SK-N-SH (cell line): ENCODE measurements at regions not wholly inside any gene's neighbourhood (a gene's known extent, or its start where the extent isn't known, plus 50 kb on each side); places are given as distances from the start of the nearest gene placed in this dataset.

Experiments used
- CTCF ChIA-PET: fragments of 300-600, 350-600 bp; formaldehyde crosslinking; extraction: SDS; loops from one replicate; lab custom pipeline; 2021; lab: Yijun Ruan, JAX
- POLR2A ChIA-PET: fragments of 350-600 bp; sonication (Branson Sonifier 250); formaldehyde crosslinking; extraction: SDS; loops from one replicate; lab custom pipeline; 2020; ENCODE audit warnings: antibody characterized with exemption, inconsistent platforms; lab: Yijun Ruan, JAX
- DNase-seq: peaks from one replicate; pipeline ENCODE4 v3.0.0; 2012
- H2AFZ ChIP-seq: fragments of 200-600 bp; sonication (generic); 2 replicates; pipeline ENCODE4 v1.8.1; 2016; ENCODE audit warnings: antibody characterized with exemption, mild to moderate bottlenecking, low read depth
- H3F3A ChIP-seq: fragments of 200-600 bp; sonication (generic); replicated peaks from 2 replicates; pipeline ENCODE3; 2016; ENCODE audit warnings: antibody characterized with exemption, mild to moderate bottlenecking; ENCODE audit not compliant: insufficient read depth
- H3K27ac ChIP-seq, 2 experiments: fragments of 200-500 bp in 1 of 2; fragments of 200-600 bp in 1 of 2; sonication (Bioruptor generic) in 1 of 2; sonication (generic), shearing (Covaris generic) in 1 of 2; 2 replicates each; pipeline versions ENCODE4 v1.5.1 to v1.6.1; 2014 to 2016; ENCODE audit warnings: low read depth in 2 of 2, inconsistent platforms in 1 of 2, low read length in 1 of 2, mild to moderate bottlenecking in 1 of 2, mixed read lengths in 1 of 2
- H3K27me3 ChIP-seq: fragments of 200-600 bp; sonication (generic), shearing (Covaris generic); 2 replicates; pipeline ENCODE4 v1.6.1; 2016; ENCODE audit warnings: mixed run types; ENCODE audit not compliant: insufficient read depth
- H3K36me3 ChIP-seq, 2 experiments: fragments of 200-500 bp in 1 of 2; fragments of 200-600 bp in 1 of 2; sonication (Bioruptor generic) in 1 of 2; sonication (generic) in 1 of 2; replicated peaks in 1 of 2; 2 replicates each; pipeline versions ENCODE3 to v1.5.1; 2014 to 2016; ENCODE audit warnings: low read length in 1 of 2, mild to moderate bottlenecking in 1 of 2; ENCODE audit not compliant: insufficient read depth in 2 of 2, control insufficient read depth in 1 of 2
- H3K4me1 ChIP-seq, 2 experiments: fragments of 200-500 bp in 1 of 2; fragments of 200-600 bp in 1 of 2; sonication (Bioruptor generic) in 1 of 2; sonication (generic), shearing (Covaris generic) in 1 of 2; 2 replicates each; pipeline versions ENCODE4 v1.5.1 to v1.6.1; 2014 to 2016; ENCODE audit warnings: low read depth in 1 of 2, low read length in 1 of 2, mixed run types in 1 of 2; ENCODE audit not compliant: insufficient read depth in 2 of 2, control insufficient read depth in 1 of 2
- H3K4me2 ChIP-seq: fragments of 200-600 bp; sonication (generic), shearing (Covaris generic); 2 replicates; pipeline ENCODE4 v1.6.1; 2017; ENCODE audit warnings: mixed run types
- H3K4me3 ChIP-seq, 2 experiments: fragments of 200-500 bp in 1 of 2; fragments of 200-600 bp in 1 of 2; sonication (Bioruptor generic) in 1 of 2; sonication (generic), shearing (Covaris generic) in 1 of 2; 2 replicates each; pipeline versions ENCODE4 v1.5.1 to v1.8.1; 2014 to 2016; ENCODE audit warnings: low read depth in 2 of 2, inconsistent platforms in 1 of 2, low read length in 1 of 2, mild to moderate bottlenecking in 1 of 2, mixed read lengths in 1 of 2, moderate library complexity in 1 of 2
- H3K79me2 ChIP-seq: fragments of 200-600 bp; sonication (generic); 2 replicates; pipeline ENCODE4 v1.8.1; 2017; ENCODE audit warnings: mild to moderate bottlenecking; ENCODE audit not compliant: insufficient read depth
- H3K9ac ChIP-seq: fragments of 200-600 bp; sonication (generic); 2 replicates; pipeline ENCODE4 v1.6.1; 2017; ENCODE audit warnings: mixed run types
- H3K9me2 ChIP-seq: fragments of 200-600 bp; sonication (generic); 2 replicates; pipeline ENCODE4 v1.6.1; 2017; ENCODE audit warnings: mixed run types
- H3K9me3 ChIP-seq: fragments of 200-600 bp; sonication (generic); 2 replicates; pipeline ENCODE4 v1.6.1; 2017; ENCODE audit warnings: mixed run types, mild to moderate bottlenecking, moderate library complexity
- H4K20me1 ChIP-seq: fragments of 200-600 bp; sonication (generic); 2 replicates; pipeline ENCODE4 v1.6.1; 2017; ENCODE audit warnings: mild to moderate bottlenecking, mixed run types; ENCODE audit not compliant: insufficient read depth
- CHD2 ChIP-seq: fragments of 150-350 bp; IDR thresholded peaks from 2 replicates; pipeline ENCODE4 v1.6.1; 2018; ENCODE audit warnings: low read length; ENCODE audit not compliant: partially characterized antibody
- GATA2 ChIP-seq: sonication (generic); formaldehyde crosslinking; IDR thresholded peaks from 2 replicates; pipeline ENCODE4 v1.5.0; 2020; ENCODE audit warnings: mild to moderate bottlenecking, missing genetic modification reagents
- RFX5 ChIP-seq: IDR thresholded peaks from 2 replicates; pipeline ENCODE4 v1.6.1; 2012; ENCODE audit warnings: mild to moderate bottlenecking, improper control_type of control experiment, low read length
- SIN3A ChIP-seq: IDR thresholded peaks from 2 replicates; pipeline ENCODE4 v1.6.1; 2012; ENCODE audit warnings: low read depth, mild to moderate bottlenecking, low read length, moderate library complexity, borderline replicate concordance
- TAF1 ChIP-seq: IDR thresholded peaks from 2 replicates; pipeline ENCODE4 v1.6.1; 2012; ENCODE audit warnings: low read depth, mild to moderate bottlenecking, low read length, moderate library complexity, borderline replicate concordance
- TEAD4 ChIP-seq: IDR thresholded peaks from 2 replicates; pipeline ENCODE4 v1.4.0; 2012; ENCODE audit warnings: mild to moderate bottlenecking, borderline replicate concordance; ENCODE audit not compliant: insufficient read depth
- WGBS: methylation state at CpG from one replicate; pipeline ENCODE4 v1.1.6; 2017; ENCODE audit warnings: low lambda C conversion rate; 5-methylcytosine and 5-hydroxymethylcytosine counted together
- TF ChIP-seq, protein P1 (sequence below): IDR thresholded peaks from 2 replicates; pipeline ENCODE4 v1.6.1; 2012; ENCODE audit warnings: mild to moderate bottlenecking, low read depth, low read length, moderate library complexity
- TF ChIP-seq, protein P2 (sequence below): fragments of 150-350 bp; IDR thresholded peaks from 2 replicates; pipeline ENCODE4 v1.6.1; 2016; ENCODE audit warnings: mild to moderate bottlenecking, low read depth, low read length

DNA sequence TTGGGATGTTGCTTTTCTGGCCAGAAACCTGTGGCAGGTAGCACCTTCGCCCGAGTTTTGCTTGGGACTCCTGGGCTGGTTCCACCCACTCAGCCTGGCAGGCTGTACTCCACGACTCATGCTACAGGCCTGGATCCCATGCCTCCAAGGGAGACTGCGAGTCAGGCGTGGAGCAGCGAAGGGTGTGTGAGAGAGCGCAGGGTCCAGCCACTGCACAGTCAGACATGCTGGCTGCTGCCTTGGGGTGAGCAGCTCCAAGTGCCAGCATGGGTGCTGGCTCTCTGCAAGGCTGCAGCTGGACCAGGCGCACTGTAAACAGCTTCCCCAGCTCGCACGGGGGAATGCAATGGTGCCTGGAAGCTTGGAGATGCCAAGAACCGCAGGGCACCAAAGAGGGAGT lies 249.6 kb upstream of the EDIL3 start:
- Histone ChIP-seq H3K9ac (no peak overlapping the region), H3K27me3 (no peaks in the 10 kb centered on the region; the same call in 1 of the 2 replicates), H3K4me2 (0 out of 2 replicates have a peak overlapping the region, but pooled peaks have one; percentile 33), H2AFZ (no peak overlapping the region), H3K79me2 (no peaks in the 10 kb centered on the region), H3K36me3 (no peaks in the 10 kb centered on the region), H3K9me2 (no peaks in the 10 kb centered on the region), H3K4me3 (no peak overlapping the region), H3K9me3 (no peaks in the 10 kb centered on the region), H4K20me1 (no peaks in the 10 kb centered on the region), H3K27ac (no peak overlapping the region), H3F3A (no peaks in the 10 kb centered on the region), H3K4me1 (no peaks in the 10 kb centered on the region)
- WGBS = 43% methylated on average over 7 of the region's 11 CpGs
- CTCF ChIA-PET = no interaction called here
- POLR2A ChIA-PET = no interaction called here
- TF ChIP-seq, protein P1, sequence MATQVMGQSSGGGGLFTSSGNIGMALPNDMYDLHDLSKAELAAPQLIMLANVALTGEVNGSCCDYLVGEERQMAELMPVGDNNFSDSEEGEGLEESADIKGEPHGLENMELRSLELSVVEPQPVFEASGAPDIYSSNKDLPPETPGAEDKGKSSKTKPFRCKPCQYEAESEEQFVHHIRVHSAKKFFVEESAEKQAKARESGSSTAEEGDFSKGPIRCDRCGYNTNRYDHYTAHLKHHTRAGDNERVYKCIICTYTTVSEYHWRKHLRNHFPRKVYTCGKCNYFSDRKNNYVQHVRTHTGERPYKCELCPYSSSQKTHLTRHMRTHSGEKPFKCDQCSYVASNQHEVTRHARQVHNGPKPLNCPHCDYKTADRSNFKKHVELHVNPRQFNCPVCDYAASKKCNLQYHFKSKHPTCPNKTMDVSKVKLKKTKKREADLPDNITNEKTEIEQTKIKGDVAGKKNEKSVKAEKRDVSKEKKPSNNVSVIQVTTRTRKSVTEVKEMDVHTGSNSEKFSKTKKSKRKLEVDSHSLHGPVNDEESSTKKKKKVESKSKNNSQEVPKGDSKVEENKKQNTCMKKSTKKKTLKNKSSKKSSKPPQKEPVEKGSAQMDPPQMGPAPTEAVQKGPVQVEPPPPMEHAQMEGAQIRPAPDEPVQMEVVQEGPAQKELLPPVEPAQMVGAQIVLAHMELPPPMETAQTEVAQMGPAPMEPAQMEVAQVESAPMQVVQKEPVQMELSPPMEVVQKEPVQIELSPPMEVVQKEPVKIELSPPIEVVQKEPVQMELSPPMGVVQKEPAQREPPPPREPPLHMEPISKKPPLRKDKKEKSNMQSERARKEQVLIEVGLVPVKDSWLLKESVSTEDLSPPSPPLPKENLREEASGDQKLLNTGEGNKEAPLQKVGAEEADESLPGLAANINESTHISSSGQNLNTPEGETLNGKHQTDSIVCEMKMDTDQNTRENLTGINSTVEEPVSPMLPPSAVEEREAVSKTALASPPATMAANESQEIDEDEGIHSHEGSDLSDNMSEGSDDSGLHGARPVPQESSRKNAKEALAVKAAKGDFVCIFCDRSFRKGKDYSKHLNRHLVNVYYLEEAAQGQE = no peak
- no peak for TF ChIP-seq RFX5
- DNase-seq = no peak

DNA sequence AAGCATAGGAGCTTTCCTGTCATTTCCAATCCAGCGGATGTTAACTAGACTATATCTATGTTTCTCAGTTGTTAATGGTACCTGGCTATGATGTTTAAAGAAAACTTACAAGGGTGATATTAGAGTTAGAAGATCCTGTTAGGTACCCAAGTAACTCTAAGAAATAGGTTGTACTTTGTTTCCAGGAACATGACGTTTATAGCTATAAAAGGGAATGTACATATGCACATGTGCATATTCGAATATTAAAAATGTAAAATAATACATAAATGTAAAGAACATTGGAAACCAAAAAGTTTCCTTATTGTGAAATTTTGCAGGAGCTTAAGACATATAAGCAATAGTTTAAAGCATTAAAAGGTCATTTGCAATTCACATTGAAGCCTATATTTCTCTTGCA lies 247.7 kb upstream of the EDIL3 start:
- H3K4me2 ChIP-seq = no peak overlapping the region
- H3K4me3 ChIP-seq = no peak overlapping the region
- DNase-seq = no peak
- POLR2A ChIA-PET = no interaction called here
- H3K9me2 ChIP-seq = no peaks in the 10 kb centered on the region
- CTCF ChIA-PET = interaction anchor here (0.9 kb wide), 1 partner anchor 915 kb away, joined by 3 read pairs; no protein-coding TSS in a partner anchor
- H3K27me3 ChIP-seq = no peaks in the 10 kb centered on the region; the same call in 1 of the 2 replicates
- no peaks in the 10 kb centered on the region for H3K79me2 ChIP-seq
- no peaks in the 10 kb centered on the region for H3K9me3 ChIP-seq
- no peaks in the 10 kb centered on the region for H3F3A ChIP-seq
- H3K36me3 ChIP-seq = no peaks in the 10 kb centered on the region
- H3K4me1 ChIP-seq = no peaks in the 10 kb centered on the region
- no peaks in the 10 kb centered on the region for H4K20me1 ChIP-seq
- H2AFZ ChIP-seq = no peak overlapping the region
- TF ChIP-seq SIN3A (no peak), GATA2 (CRISPR knock-in tag) (no peak), CHD2 (no peak), TEAD4 (no peak), TAF1 (no peak)
- TF ChIP-seq, protein P2, sequence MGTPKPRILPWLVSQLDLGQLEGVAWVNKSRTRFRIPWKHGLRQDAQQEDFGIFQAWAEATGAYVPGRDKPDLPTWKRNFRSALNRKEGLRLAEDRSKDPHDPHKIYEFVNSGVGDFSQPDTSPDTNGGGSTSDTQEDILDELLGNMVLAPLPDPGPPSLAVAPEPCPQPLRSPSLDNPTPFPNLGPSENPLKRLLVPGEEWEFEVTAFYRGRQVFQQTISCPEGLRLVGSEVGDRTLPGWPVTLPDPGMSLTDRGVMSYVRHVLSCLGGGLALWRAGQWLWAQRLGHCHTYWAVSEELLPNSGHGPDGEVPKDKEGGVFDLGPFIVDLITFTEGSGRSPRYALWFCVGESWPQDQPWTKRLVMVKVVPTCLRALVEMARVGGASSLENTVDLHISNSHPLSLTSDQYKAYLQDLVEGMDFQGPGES = no peak
- no peak overlapping the region for H3K9ac ChIP-seq
- WGBS = 52% methylated on average over 3 of the region's 3 CpGs
- no peak overlapping the region for H3K27ac ChIP-seq
